GM19455 (cell line): ENCODE measurements at regions not wholly inside any gene's neighbourhood (a gene's known extent, or its start where the extent isn't known, plus 50 kb on each side); places are given as distances from the start of the nearest gene placed in this dataset.
"Not testable (repeated sequence)": the region's sequence is repeated elsewhere in the genome, so short reads cannot be mapped to it uniquely, and the experiment has no call there.

Experiments used
- ATAC-seq: cut with Tn5 transposase; IDR thresholded peaks from one replicate; pipeline ENCODE4 v1.9.1; 2021; ENCODE audit not compliant: unreplicated experiment

- no peak for ATAC-seq
Observed at GRCh38 chr6:47405273-47405672, 72.3 kb upstream of the CD2AP start.

GRCh38 chr6:47407300-47408281 lies 70.0 kb upstream of the CD2AP start:
- no peak for ATAC-seq

DNA sequence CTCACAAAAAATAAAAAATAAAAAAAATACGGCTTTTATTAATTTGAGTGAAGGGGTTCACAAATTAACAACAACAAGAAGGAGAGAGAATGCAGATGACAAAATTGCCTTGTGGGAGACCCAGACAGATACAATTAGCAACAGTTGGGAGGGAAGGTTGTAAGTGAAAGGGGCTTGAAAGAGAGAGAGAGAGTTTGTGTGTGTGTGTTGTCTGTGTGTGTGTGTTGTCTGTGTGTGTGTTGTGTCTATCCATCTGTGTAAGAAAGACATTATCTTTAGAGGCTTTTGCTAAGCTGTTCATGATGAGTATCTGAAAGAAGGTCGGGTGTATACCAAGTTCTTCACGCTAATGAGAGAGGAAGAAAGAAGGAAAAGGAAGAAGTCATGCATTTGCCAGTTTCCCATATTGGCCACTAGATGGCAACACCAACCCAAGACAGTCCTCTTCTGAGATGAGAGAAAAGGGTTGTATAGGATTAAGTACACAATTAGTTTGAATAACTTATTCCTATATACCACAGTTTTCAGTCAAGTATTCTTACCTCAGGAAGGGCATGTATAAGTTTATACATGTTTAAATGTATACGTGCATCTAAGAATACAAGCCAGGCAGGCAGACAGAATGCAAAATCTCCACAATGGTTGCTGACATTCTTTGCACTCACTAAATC lies 63.7 kb upstream of the CD2AP start:
- ATAC-seq: peak; percentile 72

GRCh38 chr6:47414423-47415167 lies 63.0 kb upstream of the CD2AP start:
- ATAC-seq: peak; percentile 66

GRCh38 chr6:47416396-47417345 lies 60.9 kb upstream of the CD2AP start:
- ATAC-seq: no peak

DNA sequence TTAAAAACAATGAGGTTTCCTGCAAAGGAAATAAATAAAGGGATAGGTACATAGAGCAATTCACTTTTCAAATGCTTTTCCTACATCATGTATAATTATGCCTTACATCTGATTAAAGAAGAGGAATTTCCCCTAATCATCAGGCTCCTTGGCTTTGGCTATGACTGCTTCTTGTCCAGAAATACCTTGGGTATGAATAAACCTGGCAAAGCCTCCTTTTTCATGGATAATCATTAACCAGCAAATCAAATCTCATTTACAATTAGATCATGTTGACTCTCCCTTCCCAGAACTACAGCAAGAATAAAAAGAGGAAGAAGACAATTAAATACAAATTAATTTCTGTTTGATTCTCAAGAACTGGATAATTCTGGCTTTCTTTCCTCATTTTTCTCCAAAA lies 58.0 kb upstream of the CD2AP start:
- no peak for ATAC-seq

DNA sequence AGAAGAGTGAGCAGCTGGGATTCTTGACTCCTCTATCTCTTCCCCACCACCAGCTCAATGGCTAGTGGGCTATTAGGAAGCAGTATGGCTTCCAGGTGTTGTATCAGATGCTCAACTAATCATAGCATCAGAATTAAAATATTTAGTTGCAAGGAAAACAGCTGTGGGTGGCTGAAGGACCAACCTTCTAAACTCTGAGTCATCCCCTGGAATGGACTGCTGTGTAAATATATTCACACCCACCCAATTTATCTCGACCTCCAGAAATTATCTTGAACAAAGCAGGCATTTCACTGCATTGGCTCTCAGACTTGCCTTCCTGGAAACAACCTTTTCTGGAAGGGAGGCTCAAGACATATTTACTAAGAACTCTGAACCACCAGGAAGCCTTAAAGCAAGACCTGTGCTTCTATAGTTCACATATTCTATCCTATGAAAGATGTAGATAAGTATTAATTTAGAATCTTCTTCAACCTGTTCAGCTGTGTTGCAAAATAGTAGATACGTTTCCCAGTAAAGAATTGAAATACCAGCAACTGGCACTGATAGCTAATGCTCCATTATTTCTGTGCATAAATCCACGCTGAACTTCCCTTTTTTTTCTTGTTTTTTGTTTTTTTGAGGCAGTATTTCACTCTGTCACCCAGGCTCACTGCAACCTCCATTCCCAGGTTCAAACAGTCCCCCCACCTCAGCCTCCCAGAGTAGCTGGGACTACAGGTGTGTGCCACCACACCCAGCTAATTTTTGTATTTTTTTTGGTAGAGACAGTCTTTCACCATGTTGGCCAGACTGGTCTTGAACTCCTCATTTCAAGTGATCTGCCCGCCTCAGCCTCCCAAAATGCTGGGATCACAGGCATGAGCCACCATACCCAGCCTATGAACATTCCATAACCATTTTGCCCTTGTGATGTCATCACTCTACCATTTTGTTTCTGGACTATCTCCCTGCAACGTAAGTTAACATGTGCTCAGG lies 56.9 kb upstream of the CD2AP start:
- ATAC-seq: no peak

GRCh38 chr6:47423079-47423478 lies 54.5 kb upstream of the CD2AP start:
- ATAC-seq: no peak

DNA sequence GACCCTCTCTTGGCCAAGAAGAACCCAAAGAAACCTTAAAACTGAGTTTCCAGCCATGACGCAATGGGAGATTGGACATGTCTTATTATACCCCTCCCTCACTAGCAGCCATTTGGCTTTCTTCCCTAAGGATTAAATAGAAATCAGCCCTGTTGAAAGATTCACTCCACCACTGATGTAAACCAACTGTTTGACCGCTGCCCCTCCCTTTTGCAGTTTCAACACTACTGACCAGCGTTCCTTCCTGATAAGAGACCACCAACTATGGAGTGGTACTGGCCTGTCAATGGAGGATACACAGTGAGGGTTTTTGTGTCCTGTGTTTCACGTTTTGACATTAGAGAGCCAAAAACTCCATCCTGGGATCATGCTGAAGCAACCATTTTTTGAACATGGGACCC lies 53.2 kb upstream of the CD2AP start:
- ATAC-seq: no peak

DNA sequence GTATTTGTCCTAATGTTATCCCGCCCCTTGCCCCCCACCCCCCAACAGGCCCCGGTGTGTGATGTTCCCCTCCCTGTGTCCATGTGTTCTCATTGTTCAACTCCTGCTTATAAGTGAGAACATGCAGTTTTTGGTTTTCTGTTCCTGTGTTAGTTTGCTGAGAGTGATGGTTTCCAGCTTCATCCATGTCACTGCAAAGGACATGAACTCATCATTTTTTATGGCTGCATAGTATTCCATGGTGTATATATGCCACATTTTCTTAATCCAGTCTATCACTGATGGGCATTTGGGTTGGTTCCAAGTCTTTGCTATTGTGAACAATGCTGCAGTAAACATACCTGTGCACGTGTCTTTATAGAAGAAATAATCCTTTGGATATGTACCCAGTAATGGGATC lies 51.9 kb upstream of the CD2AP start:
- ATAC-seq: not testable (repeated sequence)

DNA sequence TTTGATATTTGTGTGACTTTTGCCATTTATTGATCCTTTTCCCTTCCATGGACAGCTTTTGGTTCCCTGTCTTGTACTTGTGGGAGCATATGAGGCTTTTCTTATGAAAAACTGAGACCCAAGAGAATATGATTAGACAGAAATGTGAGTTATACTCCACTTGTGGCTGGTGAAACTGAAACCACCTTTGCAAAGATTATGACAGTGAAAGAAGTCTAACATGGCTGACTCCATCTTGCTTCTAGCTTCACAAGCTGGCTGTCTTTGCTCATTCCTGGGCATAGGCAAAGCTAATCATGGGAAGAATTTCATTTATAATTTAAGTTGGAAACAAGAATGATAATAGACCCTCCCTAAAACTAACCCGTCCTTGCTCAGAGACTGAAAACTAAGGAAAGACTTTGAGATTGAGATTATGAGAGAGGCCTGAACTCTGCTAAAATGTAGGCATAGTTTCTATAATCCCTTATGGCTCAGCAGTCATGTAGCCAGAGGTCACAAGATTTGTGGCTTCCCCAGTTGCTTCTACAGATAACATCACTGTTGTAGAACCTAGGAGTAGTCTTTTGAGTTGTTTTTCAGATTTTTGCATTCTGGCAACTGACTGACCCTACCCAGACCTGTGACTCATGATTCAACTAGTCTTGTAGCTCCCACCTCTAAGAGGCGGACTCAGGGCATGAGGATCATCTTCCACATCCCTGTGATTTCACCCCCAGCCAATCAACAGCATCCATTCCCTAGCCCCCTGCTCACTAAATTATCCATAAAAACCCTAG lies 50.9 kb upstream of the CD2AP start:
- no peak for ATAC-seq

DNA sequence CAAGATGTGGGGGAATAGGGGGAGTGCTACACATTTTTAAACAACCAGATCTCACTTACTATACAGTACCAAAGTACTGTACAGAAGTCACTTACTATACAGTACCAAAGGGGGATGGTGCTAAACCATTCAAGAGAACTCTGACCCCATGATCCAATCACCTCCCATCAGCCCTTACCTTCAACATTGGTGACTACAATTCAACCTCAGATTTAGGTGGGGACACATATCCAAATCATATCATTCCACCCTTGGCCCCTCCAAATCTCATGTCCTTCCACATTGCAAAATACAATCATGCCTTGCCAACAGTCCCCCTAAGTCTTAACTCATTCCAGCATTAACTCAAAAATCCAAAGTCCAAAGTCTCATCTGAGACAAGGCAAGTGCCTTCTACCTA lies 49.9 kb upstream of the CD2AP start:
- no peak for ATAC-seq
